ENCODE measurements at regions not wholly inside any gene's neighbourhood (a gene's known extent, or its start where the extent isn't known, plus 50 kb on each side); places are given as distances from the start of the nearest gene placed in this dataset.

GRCh38 chr2:120456867-120457266 is 110.9 kb downstream of the INHBB start:
- TF ChIP-seq POLR2A (IDR thresholded peaks at IDR 0.05): no peak
- no peak for TF ChIP-seq CTCF (IDR thresholded peaks at IDR 0.05)
